ENCODE measurements at regions not wholly inside any gene's neighbourhood (a gene's known extent, or its start where the extent isn't known, plus 50 kb on each side); places are given as distances from the start of the nearest gene placed in this dataset.

DNA sequence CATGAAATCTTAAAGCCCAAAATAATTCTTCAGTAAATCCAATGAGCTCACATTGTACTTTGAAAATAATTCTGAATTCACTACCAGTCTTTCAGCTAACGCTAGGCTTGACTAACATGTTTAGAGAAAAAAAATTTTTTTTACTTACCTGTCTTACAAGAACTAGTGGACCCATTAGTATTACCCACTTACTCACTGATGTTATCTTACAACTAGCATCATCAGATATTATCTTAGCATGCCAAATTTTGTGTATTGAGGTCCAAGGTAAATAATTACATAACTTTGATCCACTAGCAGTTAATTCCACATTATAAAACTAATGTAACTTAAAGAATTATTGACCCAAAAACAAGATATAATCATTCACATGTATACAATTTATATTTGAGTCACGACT is 62.7 kb downstream of the SLC41A2 start:
- Histone ChIP-seq H3K4me3 (ENCODE audit: control insufficient read depth in 1 of 2, extremely low read depth in 1 of 2, low read length in 1 of 2) (no peak overlapping the region), H3K27ac (ENCODE audit: low read length) (no peak overlapping the region), H3K36me3 (ENCODE audit: control insufficient read depth in 2 of 2, extremely low read depth in 1 of 2, insufficient read depth in 1 of 2, low read length in 1 of 2) (no peaks in the 10 kb centered on the region), H3K9me3 (no peaks in the 10 kb centered on the region), H3K27me3 (replicated peaks in 1 of 2; ENCODE audit: control insufficient read depth in 2 of 2, extremely low read depth in 1 of 2, insufficient read depth in 2 of 2, low read length in 1 of 2) (no peaks in the 10 kb centered on the region), H3K4me1 (ENCODE audit: control insufficient read depth in 1 of 2, extremely low read depth in 1 of 2, insufficient read depth in 2 of 2, low read length in 2 of 2) (no peaks in the 10 kb centered on the region)
- peaks cover 3% of the 10 kb centered on the region for H3K36me3 Mint-ChIP-seq
- CTCF ChIA-PET: no interaction called here
- POLR2A ChIA-PET: no interaction called here
- peaks cover 0 to 15% (median 8%) of the 10 kb centered on the region in 3 donors for H3K9me3 Mint-ChIP-seq
- no peak for ATAC-seq (replicated peaks in 1 of 4)
- WGBS (ENCODE audit: insufficient coverage): no CpG with 5 or more reads among the region's 2 CpGs
- peaks cover 0 to 13% of the 10 kb centered on the region in 2 donors for H3K27me3 Mint-ChIP-seq
- DNase-seq: no peak
- no peak overlapping the region for H3K27ac Mint-ChIP-seq
- no peaks in the 10 kb centered on the region for H3K4me1 Mint-ChIP-seq
- no peak overlapping the region for H3K4me3 Mint-ChIP-seq

GRCh38 chr12:104890476-104891096 is 67.5 kb downstream of the SLC41A2 start:
- H3K27me3 ChIP-seq (replicated peaks in 1 of 2; ENCODE audit: control insufficient read depth in 2 of 2, extremely low read depth in 1 of 2, insufficient read depth in 2 of 2, low read length in 1 of 2): no peaks in the 10 kb centered on the region
- Mint-ChIP-seq H3K27me3 (peaks cover 0 to 13% of the 10 kb centered on the region in 2 donors), H3K4me3 (no peak overlapping the region), H3K27ac (no peak overlapping the region), H3K4me1 (no peaks in the 10 kb centered on the region), H3K9me3 (no peaks in the 10 kb centered on the region), H3K36me3 (no peaks in the 10 kb centered on the region)
- no peaks in the 10 kb centered on the region for H3K36me3 ChIP-seq (ENCODE audit: control insufficient read depth in 2 of 2, extremely low read depth in 1 of 2, insufficient read depth in 1 of 2, low read length in 1 of 2)
- POLR2A ChIA-PET: no interaction called here
- DNase-seq (no peak), ATAC-seq (replicated peaks in 1 of 4) (no peak)
- no peaks in the 10 kb centered on the region for H3K9me3 ChIP-seq
- 81% methylated on average over 3 of the region's 5 CpGs for WGBS (ENCODE audit: insufficient coverage)
- H3K27ac ChIP-seq (ENCODE audit: low read length): no peak overlapping the region
- CTCF ChIA-PET: no interaction called here
- H3K4me3 ChIP-seq (ENCODE audit: control insufficient read depth in 1 of 2, extremely low read depth in 1 of 2, low read length in 1 of 2): no peak overlapping the region
- no peaks in the 10 kb centered on the region for H3K4me1 ChIP-seq (ENCODE audit: control insufficient read depth in 1 of 2, extremely low read depth in 1 of 2, insufficient read depth in 2 of 2, low read length in 2 of 2)

GRCh38 chr12:104889735-104890134 is 68.4 kb downstream of the SLC41A2 start:
- Mint-ChIP-seq H3K27ac (no peak overlapping the region), H3K4me1 (no peaks in the 10 kb centered on the region), H3K36me3 (no peaks in the 10 kb centered on the region), H3K4me3 (no peak overlapping the region), H3K9me3 (no peaks in the 10 kb centered on the region), H3K27me3 (peaks cover 0 to 13% of the 10 kb centered on the region in 2 donors)
- Histone ChIP-seq H3K4me1 (ENCODE audit: control insufficient read depth in 1 of 2, extremely low read depth in 1 of 2, insufficient read depth in 2 of 2, low read length in 2 of 2) (no peaks in the 10 kb centered on the region), H3K4me3 (ENCODE audit: control insufficient read depth in 1 of 2, extremely low read depth in 1 of 2, low read length in 1 of 2) (no peak overlapping the region), H3K36me3 (ENCODE audit: control insufficient read depth in 2 of 2, extremely low read depth in 1 of 2, insufficient read depth in 1 of 2, low read length in 1 of 2) (no peaks in the 10 kb centered on the region), H3K9me3 (no peaks in the 10 kb centered on the region), H3K27me3 (replicated peaks in 1 of 2; ENCODE audit: control insufficient read depth in 2 of 2, extremely low read depth in 1 of 2, insufficient read depth in 2 of 2, low read length in 1 of 2) (no peaks in the 10 kb centered on the region), H3K27ac (ENCODE audit: low read length) (no peak overlapping the region)
- DNase-seq: no peak
- POLR2A ChIA-PET: no interaction called here
- ATAC-seq (replicated peaks in 1 of 4): no peak
- WGBS (ENCODE audit: insufficient coverage): 100% methylated on average over 1 of the region's 1 CpG
- CTCF ChIA-PET: interaction anchor here in 1 of 2 donors (0.6 kb wide), 1 partner anchor 16 kb away, joined by 4 read pairs; no protein-coding TSS in a partner anchor

DNA sequence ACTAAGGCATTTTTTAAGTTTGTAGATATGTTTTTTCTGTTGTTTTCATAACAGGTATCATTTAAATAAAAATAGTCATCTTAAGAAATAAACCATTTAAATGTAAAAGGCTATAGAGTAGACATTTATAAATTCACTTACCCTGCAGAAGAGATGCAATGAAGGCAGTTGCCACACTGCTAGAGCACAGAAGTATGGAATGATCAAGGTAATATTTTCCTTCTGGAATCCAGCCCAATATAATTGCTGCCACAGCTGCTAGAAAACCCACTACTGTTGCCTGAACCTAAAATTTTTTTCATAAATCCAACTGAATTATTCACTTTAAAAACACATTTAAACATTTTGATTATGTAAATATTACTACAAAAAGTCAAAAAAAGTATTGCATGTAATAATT is 69.2 kb downstream of the SLC41A2 start:
- Histone ChIP-seq H3K4me1 (ENCODE audit: control insufficient read depth in 1 of 2, extremely low read depth in 1 of 2, insufficient read depth in 2 of 2, low read length in 2 of 2) (no peaks in the 10 kb centered on the region), H3K36me3 (ENCODE audit: control insufficient read depth in 2 of 2, extremely low read depth in 1 of 2, insufficient read depth in 1 of 2, low read length in 1 of 2) (no peaks in the 10 kb centered on the region), H3K27me3 (replicated peaks in 1 of 2; ENCODE audit: control insufficient read depth in 2 of 2, extremely low read depth in 1 of 2, insufficient read depth in 2 of 2, low read length in 1 of 2) (no peaks in the 10 kb centered on the region), H3K9me3 (no peaks in the 10 kb centered on the region), H3K27ac (ENCODE audit: low read length) (no peak overlapping the region), H3K4me3 (ENCODE audit: control insufficient read depth in 1 of 2, extremely low read depth in 1 of 2, low read length in 1 of 2) (no peak overlapping the region)
- no peaks in the 10 kb centered on the region for H3K9me3 Mint-ChIP-seq
- no peaks in the 10 kb centered on the region for H3K4me1 Mint-ChIP-seq
- POLR2A ChIA-PET: no interaction called here
- no peaks in the 10 kb centered on the region for H3K36me3 Mint-ChIP-seq
- H3K27ac Mint-ChIP-seq: no peak overlapping the region
- H3K27me3 Mint-ChIP-seq: peaks cover 2 to 18% of the 10 kb centered on the region in 2 donors
- ATAC-seq (replicated peaks in 1 of 4) (no peak), DNase-seq (no peak)
- H3K4me3 Mint-ChIP-seq: no peak overlapping the region
- CTCF ChIA-PET: interaction anchor here in 1 of 2 donors (0.6 kb wide), 1 partner anchor 15 kb away, joined by 4 read pairs; no protein-coding TSS in a partner anchor

DNA sequence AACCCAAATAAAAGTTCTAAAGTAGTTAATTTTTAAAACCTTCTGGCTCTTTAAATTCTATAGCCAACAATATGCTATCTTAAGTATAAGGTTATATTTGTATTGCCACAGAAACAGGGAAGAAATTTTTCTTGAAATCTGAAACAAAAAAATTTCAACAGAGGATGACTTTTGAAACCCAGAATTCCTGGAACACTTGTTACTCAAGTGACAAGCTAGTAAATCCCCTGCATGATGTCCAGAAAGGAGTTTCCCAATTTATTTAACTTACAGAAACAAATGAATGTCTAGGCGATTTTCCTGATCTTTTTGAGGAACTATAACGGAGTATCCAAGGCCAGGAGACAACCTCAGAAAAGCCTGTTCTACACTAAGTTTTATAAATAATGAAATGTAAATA is 69.6 kb downstream of the SLC41A2 start:
- Mint-ChIP-seq H3K4me1 (no peaks in the 10 kb centered on the region), H3K9me3 (no peaks in the 10 kb centered on the region), H3K27ac (no peak overlapping the region), H3K27me3 (peaks cover 2 to 18% of the 10 kb centered on the region in 2 donors), H3K36me3 (no peaks in the 10 kb centered on the region), H3K4me3 (no peak overlapping the region)
- H3K4me3 ChIP-seq (ENCODE audit: control insufficient read depth in 1 of 2, extremely low read depth in 1 of 2, low read length in 1 of 2): no peak overlapping the region
- ATAC-seq (replicated peaks in 1 of 4) (no peak), DNase-seq (no peak)
- no peaks in the 10 kb centered on the region for H3K4me1 ChIP-seq (ENCODE audit: control insufficient read depth in 1 of 2, extremely low read depth in 1 of 2, insufficient read depth in 2 of 2, low read length in 2 of 2)
- H3K27ac ChIP-seq (ENCODE audit: low read length): no peak overlapping the region
- H3K27me3 ChIP-seq (replicated peaks in 1 of 2; ENCODE audit: control insufficient read depth in 2 of 2, extremely low read depth in 1 of 2, insufficient read depth in 2 of 2, low read length in 1 of 2): no peaks in the 10 kb centered on the region
- CTCF ChIA-PET: no interaction called here
- POLR2A ChIA-PET: no interaction called here
- WGBS (ENCODE audit: insufficient coverage): no CpG with 5 or more reads among the region's 2 CpGs
- no peaks in the 10 kb centered on the region for H3K36me3 ChIP-seq (ENCODE audit: control insufficient read depth in 2 of 2, extremely low read depth in 1 of 2, insufficient read depth in 1 of 2, low read length in 1 of 2)
- no peaks in the 10 kb centered on the region for H3K9me3 ChIP-seq

GRCh38 chr12:104887452-104887851 is 70.6 kb downstream of the SLC41A2 start:
- Histone ChIP-seq H3K4me1 (ENCODE audit: control insufficient read depth in 1 of 2, extremely low read depth in 1 of 2, insufficient read depth in 2 of 2, low read length in 2 of 2) (no peaks in the 10 kb centered on the region), H3K9me3 (no peaks in the 10 kb centered on the region), H3K36me3 (ENCODE audit: control insufficient read depth in 2 of 2, extremely low read depth in 1 of 2, insufficient read depth in 1 of 2, low read length in 1 of 2) (no peaks in the 10 kb centered on the region), H3K27me3 (replicated peaks in 1 of 2; ENCODE audit: control insufficient read depth in 2 of 2, extremely low read depth in 1 of 2, insufficient read depth in 2 of 2, low read length in 1 of 2) (no peaks in the 10 kb centered on the region), H3K4me3 (ENCODE audit: control insufficient read depth in 1 of 2, extremely low read depth in 1 of 2, low read length in 1 of 2) (no peak overlapping the region), H3K27ac (ENCODE audit: low read length) (no peak overlapping the region)
- Mint-ChIP-seq H3K27ac (no peak overlapping the region), H3K4me3 (no peak overlapping the region), H3K27me3 (peaks cover 2 to 21% of the 10 kb centered on the region in 2 donors), H3K9me3 (peaks cover 0 to 4% (median 0%) of the 10 kb centered on the region in 3 donors), H3K36me3 (peaks cover 3% of the 10 kb centered on the region), H3K4me1 (no peaks in the 10 kb centered on the region)
- no CpG with 5 or more reads among the region's 2 CpGs for WGBS (ENCODE audit: insufficient coverage)
- ChIA-PET POLR2A (no interaction called here), CTCF (interaction anchor here in 1 of 2 donors (0.9 kb wide), 1 partner anchor 506 kb away, joined by 3 read pairs; no protein-coding TSS in a partner anchor)
- no peak for DNase-seq
- no peak for ATAC-seq (replicated peaks in 1 of 4)

All from T-cell (primary cell).